ENCODE measurements at regions not wholly inside any gene's neighbourhood (a gene's known extent, or its start where the extent isn't known, plus 50 kb on each side); places are given as distances from the start of the nearest gene placed in this dataset.

DNA sequence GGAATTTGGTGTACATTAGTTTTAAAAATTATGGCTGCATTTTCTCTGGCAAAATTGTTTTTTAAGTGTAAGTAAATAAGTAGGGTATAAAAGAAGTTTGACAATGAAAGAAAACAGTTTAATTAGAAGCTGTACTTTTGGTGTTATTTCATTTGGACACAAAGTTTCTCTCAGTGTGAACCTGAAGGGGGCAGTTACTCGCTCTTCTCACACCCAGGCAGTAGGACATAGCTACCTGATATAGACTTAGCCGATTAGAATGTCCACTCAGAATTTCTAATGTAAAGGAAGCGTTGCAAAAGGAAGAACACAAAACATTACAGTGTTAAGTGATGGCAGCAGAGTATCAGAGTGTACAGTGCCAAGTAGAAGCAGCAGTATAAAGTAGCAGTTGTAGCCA lies 311.9 kb upstream of the TECRL start:
- peaks cover 7% of the 10 kb centered on the region for H3K4me1 Mint-ChIP-seq
- ATAC-seq, result no peak
- no peak overlapping the region for H3K27ac Mint-ChIP-seq
- TF ChIP-seq, protein P1, sequence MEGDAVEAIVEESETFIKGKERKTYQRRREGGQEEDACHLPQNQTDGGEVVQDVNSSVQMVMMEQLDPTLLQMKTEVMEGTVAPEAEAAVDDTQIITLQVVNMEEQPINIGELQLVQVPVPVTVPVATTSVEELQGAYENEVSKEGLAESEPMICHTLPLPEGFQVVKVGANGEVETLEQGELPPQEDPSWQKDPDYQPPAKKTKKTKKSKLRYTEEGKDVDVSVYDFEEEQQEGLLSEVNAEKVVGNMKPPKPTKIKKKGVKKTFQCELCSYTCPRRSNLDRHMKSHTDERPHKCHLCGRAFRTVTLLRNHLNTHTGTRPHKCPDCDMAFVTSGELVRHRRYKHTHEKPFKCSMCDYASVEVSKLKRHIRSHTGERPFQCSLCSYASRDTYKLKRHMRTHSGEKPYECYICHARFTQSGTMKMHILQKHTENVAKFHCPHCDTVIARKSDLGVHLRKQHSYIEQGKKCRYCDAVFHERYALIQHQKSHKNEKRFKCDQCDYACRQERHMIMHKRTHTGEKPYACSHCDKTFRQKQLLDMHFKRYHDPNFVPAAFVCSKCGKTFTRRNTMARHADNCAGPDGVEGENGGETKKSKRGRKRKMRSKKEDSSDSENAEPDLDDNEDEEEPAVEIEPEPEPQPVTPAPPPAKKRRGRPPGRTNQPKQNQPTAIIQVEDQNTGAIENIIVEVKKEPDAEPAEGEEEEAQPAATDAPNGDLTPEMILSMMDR (conservative IDR thresholded peaks at IDR 0.05; ENCODE audit: low read depth in 2 of 2), result peak; percentile 36 to 53
- TF ChIP-seq, protein P2, sequence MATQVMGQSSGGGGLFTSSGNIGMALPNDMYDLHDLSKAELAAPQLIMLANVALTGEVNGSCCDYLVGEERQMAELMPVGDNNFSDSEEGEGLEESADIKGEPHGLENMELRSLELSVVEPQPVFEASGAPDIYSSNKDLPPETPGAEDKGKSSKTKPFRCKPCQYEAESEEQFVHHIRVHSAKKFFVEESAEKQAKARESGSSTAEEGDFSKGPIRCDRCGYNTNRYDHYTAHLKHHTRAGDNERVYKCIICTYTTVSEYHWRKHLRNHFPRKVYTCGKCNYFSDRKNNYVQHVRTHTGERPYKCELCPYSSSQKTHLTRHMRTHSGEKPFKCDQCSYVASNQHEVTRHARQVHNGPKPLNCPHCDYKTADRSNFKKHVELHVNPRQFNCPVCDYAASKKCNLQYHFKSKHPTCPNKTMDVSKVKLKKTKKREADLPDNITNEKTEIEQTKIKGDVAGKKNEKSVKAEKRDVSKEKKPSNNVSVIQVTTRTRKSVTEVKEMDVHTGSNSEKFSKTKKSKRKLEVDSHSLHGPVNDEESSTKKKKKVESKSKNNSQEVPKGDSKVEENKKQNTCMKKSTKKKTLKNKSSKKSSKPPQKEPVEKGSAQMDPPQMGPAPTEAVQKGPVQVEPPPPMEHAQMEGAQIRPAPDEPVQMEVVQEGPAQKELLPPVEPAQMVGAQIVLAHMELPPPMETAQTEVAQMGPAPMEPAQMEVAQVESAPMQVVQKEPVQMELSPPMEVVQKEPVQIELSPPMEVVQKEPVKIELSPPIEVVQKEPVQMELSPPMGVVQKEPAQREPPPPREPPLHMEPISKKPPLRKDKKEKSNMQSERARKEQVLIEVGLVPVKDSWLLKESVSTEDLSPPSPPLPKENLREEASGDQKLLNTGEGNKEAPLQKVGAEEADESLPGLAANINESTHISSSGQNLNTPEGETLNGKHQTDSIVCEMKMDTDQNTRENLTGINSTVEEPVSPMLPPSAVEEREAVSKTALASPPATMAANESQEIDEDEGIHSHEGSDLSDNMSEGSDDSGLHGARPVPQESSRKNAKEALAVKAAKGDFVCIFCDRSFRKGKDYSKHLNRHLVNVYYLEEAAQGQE (IDR thresholded peaks at IDR 0.05; ENCODE audit: unreplicated experiment), result no peak
- no peak for TF ChIP-seq STAT1 (IDR thresholded peaks at IDR 0.05; ENCODE audit: unreplicated experiment)
- no peaks in the 10 kb centered on the region for H3K27me3 Mint-ChIP-seq (ENCODE audit: insufficient read depth, low read depth, poor library complexity)
- no peak overlapping the region for H2AFZ ChIP-seq
- no peak overlapping the region for H3K4me3 Mint-ChIP-seq
- no peaks in the 10 kb centered on the region for H3K27me3 ChIP-seq (ENCODE audit: insufficient read depth)
- peaks cover 5% of the 10 kb centered on the region for H3K9me2 ChIP-seq (ENCODE audit: insufficient read depth)
- 0 out of 2 replicates have a peak, but pooled peaks cover 9% of the 10 kb centered on the region for H3K4me1 ChIP-seq (ENCODE audit: insufficient read depth)
- DNase-seq (ENCODE audit: low spot score), result peak; percentile 17
- H3K4me3 ChIP-seq, result no peak overlapping the region
- H3K4me2 ChIP-seq, result no peak overlapping the region
- H3K79me2 ChIP-seq (replicated peaks; ENCODE audit: insufficient read depth), result no peaks in the 10 kb centered on the region
- H3F3A ChIP-seq (replicated peaks; ENCODE audit: low read depth), result no peaks in the 10 kb centered on the region
- H4K20me1 ChIP-seq (replicated peaks; ENCODE audit: insufficient read depth), result no peaks in the 10 kb centered on the region
- H3K36me3 ChIP-seq (ENCODE audit: insufficient read depth), result 0 out of 2 replicates have a peak, but pooled peaks cover 4% of the 10 kb centered on the region
- H3K9me3 Mint-ChIP-seq, result peaks cover 31% of the 10 kb centered on the region
- no peak overlapping the region for H3K27ac ChIP-seq (ENCODE audit: low read depth)
- H3K36me3 Mint-ChIP-seq (ENCODE audit: low read depth), result peaks cover 67% of the 10 kb centered on the region

DNA sequence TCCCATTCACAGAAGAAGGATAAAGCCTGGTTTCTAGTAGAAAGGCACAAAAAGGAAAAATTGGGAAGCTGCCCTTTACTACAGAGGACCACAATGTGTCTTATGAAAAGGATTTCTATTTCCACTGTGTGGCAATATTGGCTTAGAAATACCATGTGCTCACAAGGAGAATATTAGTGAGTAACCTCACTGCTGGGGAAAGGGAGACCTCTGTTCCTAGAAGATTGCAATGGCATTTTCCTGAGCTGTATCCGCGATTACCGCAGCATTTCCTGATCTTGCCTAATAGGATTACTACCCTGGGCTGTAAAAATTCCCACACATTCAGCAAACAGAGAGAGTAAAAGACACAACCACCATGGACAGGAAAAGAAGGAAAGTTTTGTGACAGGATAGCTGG lies 308.8 kb upstream of the TECRL start:
- no peak overlapping the region for H2AFZ ChIP-seq
- TF ChIP-seq, protein P3, sequence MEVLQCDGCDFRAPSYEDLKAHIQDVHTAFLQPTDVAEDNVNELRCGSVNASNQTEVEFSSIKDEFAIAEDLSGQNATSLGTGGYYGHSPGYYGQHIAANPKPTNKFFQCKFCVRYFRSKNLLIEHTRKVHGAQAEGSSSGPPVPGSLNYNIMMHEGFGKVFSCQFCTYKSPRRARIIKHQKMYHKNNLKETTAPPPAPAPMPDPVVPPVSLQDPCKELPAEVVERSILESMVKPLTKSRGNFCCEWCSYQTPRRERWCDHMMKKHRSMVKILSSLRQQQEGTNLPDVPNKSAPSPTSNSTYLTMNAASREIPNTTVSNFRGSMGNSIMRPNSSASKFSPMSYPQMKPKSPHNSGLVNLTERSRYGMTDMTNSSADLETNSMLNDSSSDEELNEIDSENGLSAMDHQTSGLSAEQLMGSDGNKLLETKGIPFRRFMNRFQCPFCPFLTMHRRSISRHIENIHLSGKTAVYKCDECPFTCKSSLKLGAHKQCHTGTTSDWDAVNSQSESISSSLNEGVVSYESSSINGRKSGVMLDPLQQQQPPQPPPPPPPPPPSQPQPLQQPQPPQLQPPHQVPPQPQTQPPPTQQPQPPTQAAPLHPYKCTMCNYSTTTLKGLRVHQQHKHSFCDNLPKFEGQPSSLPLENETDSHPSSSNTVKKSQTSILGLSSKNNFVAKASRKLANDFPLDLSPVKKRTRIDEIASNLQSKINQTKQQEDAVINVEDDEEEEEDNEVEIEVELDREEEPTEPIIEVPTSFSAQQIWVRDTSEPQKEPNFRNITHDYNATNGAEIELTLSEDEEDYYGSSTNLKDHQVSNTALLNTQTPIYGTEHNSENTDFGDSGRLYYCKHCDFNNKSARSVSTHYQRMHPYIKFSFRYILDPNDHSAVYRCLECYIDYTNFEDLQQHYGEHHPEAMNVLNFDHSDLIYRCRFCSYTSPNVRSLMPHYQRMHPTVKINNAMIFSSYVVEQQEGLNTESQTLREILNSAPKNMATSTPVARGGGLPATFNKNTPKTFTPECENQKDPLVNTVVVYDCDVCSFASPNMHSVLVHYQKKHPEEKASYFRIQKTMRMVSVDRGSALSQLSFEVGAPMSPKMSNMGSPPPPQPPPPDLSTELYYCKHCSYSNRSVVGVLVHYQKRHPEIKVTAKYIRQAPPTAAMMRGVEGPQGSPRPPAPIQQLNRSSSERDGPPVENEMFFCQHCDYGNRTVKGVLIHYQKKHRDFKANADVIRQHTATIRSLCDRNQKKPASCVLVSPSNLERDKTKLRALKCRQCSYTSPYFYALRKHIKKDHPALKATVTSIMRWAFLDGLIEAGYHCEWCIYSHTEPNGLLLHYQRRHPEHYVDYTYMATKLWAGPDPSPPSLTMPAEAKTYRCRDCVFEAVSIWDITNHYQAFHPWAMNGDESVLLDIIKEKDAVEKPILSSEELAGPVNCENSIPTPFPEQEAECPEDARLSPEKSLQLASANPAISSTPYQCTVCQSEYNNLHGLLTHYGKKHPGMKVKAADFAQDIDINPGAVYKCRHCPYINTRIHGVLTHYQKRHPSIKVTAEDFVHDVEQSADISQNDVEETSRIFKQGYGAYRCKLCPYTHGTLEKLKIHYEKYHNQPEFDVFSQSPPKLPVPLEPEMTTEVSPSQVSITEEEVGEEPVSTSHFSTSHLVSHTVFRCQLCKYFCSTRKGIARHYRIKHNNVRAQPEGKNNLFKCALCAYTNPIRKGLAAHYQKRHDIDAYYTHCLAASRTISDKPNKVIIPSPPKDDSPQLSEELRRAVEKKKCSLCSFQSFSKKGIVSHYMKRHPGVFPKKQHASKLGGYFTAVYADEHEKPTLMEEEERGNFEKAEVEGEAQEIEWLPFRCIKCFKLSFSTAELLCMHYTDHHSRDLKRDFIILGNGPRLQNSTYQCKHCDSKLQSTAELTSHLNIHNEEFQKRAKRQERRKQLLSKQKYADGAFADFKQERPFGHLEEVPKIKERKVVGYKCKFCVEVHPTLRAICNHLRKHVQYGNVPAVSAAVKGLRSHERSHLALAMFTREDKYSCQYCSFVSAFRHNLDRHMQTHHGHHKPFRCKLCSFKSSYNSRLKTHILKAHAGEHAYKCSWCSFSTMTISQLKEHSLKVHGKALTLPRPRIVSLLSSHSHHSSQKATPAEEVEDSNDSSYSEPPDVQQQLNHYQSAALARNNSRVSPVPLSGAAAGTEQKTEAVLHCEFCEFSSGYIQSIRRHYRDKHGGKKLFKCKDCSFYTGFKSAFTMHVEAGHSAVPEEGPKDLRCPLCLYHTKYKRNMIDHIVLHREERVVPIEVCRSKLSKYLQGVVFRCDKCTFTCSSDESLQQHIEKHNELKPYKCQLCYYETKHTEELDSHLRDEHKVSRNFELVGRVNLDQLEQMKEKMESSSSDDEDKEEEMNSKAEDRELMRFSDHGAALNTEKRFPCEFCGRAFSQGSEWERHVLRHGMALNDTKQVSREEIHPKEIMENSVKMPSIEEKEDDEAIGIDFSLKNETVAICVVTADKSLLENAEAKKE (CRISPR knock-in tag; IDR thresholded peaks at IDR 0.05), result no peak
- TF ChIP-seq EZH2phosphoT487 (IDR thresholded peaks at IDR 0.05; ENCODE audit: unreplicated experiment) (no peak), POLR2AphosphoS5 (IDR thresholded peaks at IDR 0.05; ENCODE audit: low read depth) (no peak)
- TF ChIP-seq, protein P2 (IDR thresholded peaks at IDR 0.05; ENCODE audit: unreplicated experiment), result no peak

More for the DNA sequence above, 308.8 kb upstream of the TECRL start:
- peaks cover 9% of the 10 kb centered on the region; the same call in 1 of the 2 replicates for H3K4me1 ChIP-seq (ENCODE audit: insufficient read depth)
- H3K9me2 ChIP-seq (ENCODE audit: insufficient read depth), result peaks cover 5% of the 10 kb centered on the region
- H3K27ac Mint-ChIP-seq, result no peak overlapping the region
- peaks cover 26% of the 10 kb centered on the region for H3K9me3 Mint-ChIP-seq
- ATAC-seq (no peak; the same call in 2 of the 3 replicates), DNase-seq (ENCODE audit: low spot score) (peak; percentile 45)
- peaks cover 8% of the 10 kb centered on the region for H3K4me1 Mint-ChIP-seq
- H3K4me3 Mint-ChIP-seq, result no peak overlapping the region
- H3K79me2 ChIP-seq (replicated peaks; ENCODE audit: insufficient read depth), result no peaks in the 10 kb centered on the region
- no peak overlapping the region for H3K4me2 ChIP-seq
- 0 out of 2 replicates have a peak, but pooled peaks cover 4% of the 10 kb centered on the region for H3K36me3 ChIP-seq (ENCODE audit: insufficient read depth)
- peaks cover 53% of the 10 kb centered on the region for H3K36me3 Mint-ChIP-seq (ENCODE audit: low read depth)
- H3K27me3 ChIP-seq (ENCODE audit: insufficient read depth), result no peaks in the 10 kb centered on the region
- H3K4me3 ChIP-seq, result no peak overlapping the region
- no peak overlapping the region for H3K27ac ChIP-seq (ENCODE audit: low read depth)
- H3F3A ChIP-seq (replicated peaks; ENCODE audit: low read depth), result no peaks in the 10 kb centered on the region
- H3K27me3 Mint-ChIP-seq (ENCODE audit: insufficient read depth, low read depth, poor library complexity), result no peaks in the 10 kb centered on the region
- H4K20me1 ChIP-seq (replicated peaks; ENCODE audit: insufficient read depth), result no peaks in the 10 kb centered on the region

All from GM23338 (cell line).